PC-3 (cell line): ENCODE measurements at regions not wholly inside any gene's neighbourhood (a gene's known extent, or its start where the extent isn't known, plus 50 kb on each side); places are given as distances from the start of the nearest gene placed in this dataset.

Experiments used
- CTCF ChIP-seq: fragments of 300-600 bp; sonication (generic); conservative IDR thresholded peaks from 2 replicates; pipeline ENCODE4 v1.5.1; 2017; ENCODE audit warnings: antibody characterized with exemption, low read depth, mild to moderate bottlenecking, low read length
- EZH2 ChIP-seq: fragments of 300-600 bp; sonication (generic); IDR thresholded peaks from one replicate; pipeline ENCODE4 v1.6.1; 2017; ENCODE audit warnings: antibody characterized with exemption, mild to moderate bottlenecking, low read length; ENCODE audit not compliant: unreplicated experiment
- EZH2phosphoT487 ChIP-seq: fragments of 300-600 bp; sonication (generic); IDR thresholded peaks from 2 replicates; pipeline ENCODE4 v1.6.1; 2018; ENCODE audit warnings: mild to moderate bottlenecking, antibody characterized with exemption, low read length, borderline replicate concordance

GRCh38 chr1:173417563-173417962 lies 59.6 kb upstream of the PRDX6 start:
- TF ChIP-seq CTCF (no peak), EZH2 (no peak), EZH2phosphoT487 (no peak)
